ENCODE measurements at regions not wholly inside any gene's neighbourhood (a gene's known extent, or its start where the extent isn't known, plus 50 kb on each side); places are given as distances from the start of the nearest gene placed in this dataset.

DNA sequence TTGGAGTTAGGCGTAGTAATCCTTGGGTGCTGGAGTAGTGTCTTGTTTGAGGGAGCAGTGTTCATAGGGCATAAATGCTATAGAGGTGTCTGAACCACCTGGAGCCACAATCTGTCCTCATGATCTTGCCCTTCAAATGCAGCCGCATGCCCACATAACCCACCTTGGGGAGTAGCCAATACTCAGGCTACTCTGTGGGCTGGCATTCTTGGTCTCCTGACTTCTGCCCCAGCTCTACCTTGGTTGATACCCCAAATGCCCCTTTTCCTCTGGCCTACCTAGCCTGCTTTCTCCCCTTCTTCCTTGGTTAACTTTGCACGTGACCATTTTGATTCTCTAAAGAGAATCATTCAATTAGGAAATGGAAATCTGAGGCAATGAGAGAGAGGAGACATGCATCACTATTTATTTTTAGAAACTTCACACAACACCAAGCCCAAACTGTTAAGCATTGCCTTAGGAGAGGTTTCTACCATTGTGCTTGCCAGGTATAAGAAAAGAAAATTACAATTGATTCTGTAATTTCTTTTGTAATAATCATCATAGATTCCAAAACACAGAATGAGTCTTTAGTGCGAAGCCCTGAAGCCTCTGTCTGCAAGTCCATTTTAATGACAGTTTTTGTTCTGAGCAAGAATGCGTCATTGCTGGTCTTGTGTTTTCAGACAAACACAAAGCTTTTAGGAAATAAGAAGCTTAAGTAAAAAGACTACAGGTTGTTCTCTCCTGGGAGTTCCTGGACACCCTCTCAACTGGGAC is 135.2 kb downstream of the C9orf152 start:
- no peak for TF ChIP-seq CTCF (IDR thresholded peaks at IDR 0.05)
- Histone ChIP-seq H3K9me3 (ENCODE audit: control insufficient read depth, low read length) (no peaks in the 10 kb centered on the region), H3K4me1 (no peaks in the 10 kb centered on the region), H2AFZ (no peak overlapping the region), H3K4me2 (ENCODE audit: low read length) (no peak overlapping the region), H3K9ac (no peak overlapping the region), H3K79me2 (no peaks in the 10 kb centered on the region), H3K27me3 (ENCODE audit: control insufficient read depth, insufficient read depth, low read length) (no peaks in the 10 kb centered on the region), H3K4me3 (ENCODE audit: low read depth, low read length) (no peak overlapping the region), H3K36me3 (ENCODE audit: control insufficient read depth, insufficient read depth, low read length) (no peaks in the 10 kb centered on the region), H3K27ac (no peak overlapping the region)

GRCh38 chr9:110073356-110073905 is 134.5 kb downstream of the C9orf152 start:
- Histone ChIP-seq H3K4me3 (ENCODE audit: low read depth, low read length) (no peak overlapping the region), H3K79me2 (no peaks in the 10 kb centered on the region), H2AFZ (no peak overlapping the region), H3K27ac (no peak overlapping the region), H3K9ac (no peak overlapping the region), H3K9me3 (ENCODE audit: control insufficient read depth, low read length) (no peaks in the 10 kb centered on the region), H3K4me2 (ENCODE audit: low read length) (no peak overlapping the region), H3K36me3 (ENCODE audit: control insufficient read depth, insufficient read depth, low read length) (no peaks in the 10 kb centered on the region), H3K4me1 (no peaks in the 10 kb centered on the region), H3K27me3 (ENCODE audit: control insufficient read depth, insufficient read depth, low read length) (no peaks in the 10 kb centered on the region)
- TF ChIP-seq CTCF (IDR thresholded peaks at IDR 0.05): no peak

DNA sequence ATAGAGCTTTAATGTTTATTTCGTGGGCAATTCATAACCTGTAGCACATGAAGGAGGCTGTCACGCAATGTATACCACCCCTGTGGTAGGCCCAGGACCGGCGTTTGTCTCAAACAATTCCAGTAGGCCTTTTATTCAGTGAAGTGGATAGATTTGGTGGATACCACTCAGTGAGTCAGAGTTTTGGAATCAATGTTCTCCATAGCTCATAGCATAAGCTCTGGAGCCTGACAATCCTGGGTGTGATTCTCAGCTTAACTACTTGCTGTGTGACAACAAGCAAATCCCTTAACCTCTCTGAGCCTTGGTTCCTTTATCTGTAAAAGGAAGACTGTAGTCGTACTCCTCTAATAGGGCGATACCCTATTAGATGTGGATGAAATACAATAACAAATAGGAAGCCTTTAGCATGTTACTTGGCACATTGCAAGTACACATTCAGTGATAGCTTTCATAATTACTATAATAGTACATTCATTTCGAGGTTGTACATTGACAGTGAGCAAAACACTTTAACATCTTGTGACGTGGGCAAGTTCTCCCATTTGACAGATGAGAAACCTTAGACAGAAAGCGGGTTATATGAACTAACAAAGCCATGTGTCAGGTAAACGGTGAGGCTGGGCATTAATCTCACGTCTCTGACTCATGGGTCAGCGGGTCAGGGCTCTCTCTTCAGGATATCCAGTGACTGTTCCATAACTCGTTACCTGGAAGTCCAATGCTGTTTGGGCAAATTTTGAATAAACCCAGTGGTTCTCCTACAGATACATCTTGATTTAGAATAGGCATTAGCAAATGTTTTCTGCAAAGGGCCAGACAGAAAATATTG is 130.8 kb downstream of the C9orf152 start:
- H3K27ac ChIP-seq: no peak overlapping the region

DNA sequence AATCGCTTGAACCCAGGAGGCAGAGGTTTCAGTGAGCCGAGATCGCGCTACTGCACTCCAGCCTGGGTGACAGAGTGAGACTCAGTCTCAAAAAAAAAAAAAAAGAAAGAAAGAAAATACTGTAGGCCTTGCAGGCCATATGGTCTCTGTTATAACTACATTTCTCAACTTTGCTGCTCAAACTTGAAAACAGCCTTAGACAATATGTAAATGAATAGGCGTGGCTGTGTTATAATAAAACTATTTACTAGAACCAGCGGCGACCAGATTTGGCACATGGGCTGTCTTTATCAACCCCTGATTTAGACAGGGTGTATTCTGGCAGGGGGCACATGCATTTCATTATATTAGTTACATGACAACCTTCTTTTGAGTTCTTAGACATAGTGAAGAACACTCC is 130.0 kb downstream of the C9orf152 start:
- Histone ChIP-seq H3K9ac (no peak overlapping the region), H3K4me3 (ENCODE audit: low read depth, low read length) (no peak overlapping the region), H3K27me3 (ENCODE audit: control insufficient read depth, insufficient read depth, low read length) (no peaks in the 10 kb centered on the region), H3K36me3 (ENCODE audit: control insufficient read depth, insufficient read depth, low read length) (no peaks in the 10 kb centered on the region), H2AFZ (no peak overlapping the region), H3K9me3 (ENCODE audit: control insufficient read depth, low read length) (no peaks in the 10 kb centered on the region), H3K79me2 (no peaks in the 10 kb centered on the region), H3K4me1 (no peaks in the 10 kb centered on the region), H3K27ac (no peak overlapping the region), H3K4me2 (ENCODE audit: low read length) (no peak overlapping the region)
- no peak for TF ChIP-seq CTCF (IDR thresholded peaks at IDR 0.05)

More for the DNA sequence above, 130.8 kb downstream of the C9orf152 start:
- no peaks in the 10 kb centered on the region for H3K79me2 ChIP-seq
- H3K9ac ChIP-seq: no peak overlapping the region
- H3K4me2 ChIP-seq (ENCODE audit: low read length): no peak overlapping the region
- no peak for TF ChIP-seq CTCF (IDR thresholded peaks at IDR 0.05)
- no peak overlapping the region for H3K4me3 ChIP-seq (ENCODE audit: low read depth, low read length)
- H3K36me3 ChIP-seq (ENCODE audit: control insufficient read depth, insufficient read depth, low read length): no peaks in the 10 kb centered on the region
- no peaks in the 10 kb centered on the region for H3K4me1 ChIP-seq
- no peaks in the 10 kb centered on the region for H3K27me3 ChIP-seq (ENCODE audit: control insufficient read depth, insufficient read depth, low read length)
- H2AFZ ChIP-seq: no peak overlapping the region
- no peaks in the 10 kb centered on the region for H3K9me3 ChIP-seq (ENCODE audit: control insufficient read depth, low read length)

All from parathyroid adenoma (tissue), 2 donors.